Esophagus squamous epithelium (tissue), 4 donors: ENCODE measurements at regions not wholly inside any gene's neighbourhood (a gene's known extent, or its start where the extent isn't known, plus 50 kb on each side); places are given as distances from the start of the nearest gene placed in this dataset.

Experiments
- POLR2A ChIP-seq, 4 donors: fragments of 450-650 bp; IDR thresholded peaks; one replicate each; pipeline ENCODE4 v1.6.1; 2017; ENCODE audit warnings: antibody characterized with exemption in 4 of 4, mild to moderate bottlenecking in 4 of 4, moderate library complexity in 3 of 4
- TF ChIP-seq, protein P1 (sequence below), 6 experiments: fragments of 450-650 bp in 4 of 6; fragments of 200-600 bp in 2 of 6; sonication (generic) in 2 of 6; IDR thresholded peaks; one replicate each; pipeline ENCODE4 v1.5.1; 2016 to 2019; ENCODE audit warnings: antibody characterized with exemption in 6 of 6, mild to moderate bottlenecking in 4 of 6, moderate library complexity in 4 of 6

DNA sequence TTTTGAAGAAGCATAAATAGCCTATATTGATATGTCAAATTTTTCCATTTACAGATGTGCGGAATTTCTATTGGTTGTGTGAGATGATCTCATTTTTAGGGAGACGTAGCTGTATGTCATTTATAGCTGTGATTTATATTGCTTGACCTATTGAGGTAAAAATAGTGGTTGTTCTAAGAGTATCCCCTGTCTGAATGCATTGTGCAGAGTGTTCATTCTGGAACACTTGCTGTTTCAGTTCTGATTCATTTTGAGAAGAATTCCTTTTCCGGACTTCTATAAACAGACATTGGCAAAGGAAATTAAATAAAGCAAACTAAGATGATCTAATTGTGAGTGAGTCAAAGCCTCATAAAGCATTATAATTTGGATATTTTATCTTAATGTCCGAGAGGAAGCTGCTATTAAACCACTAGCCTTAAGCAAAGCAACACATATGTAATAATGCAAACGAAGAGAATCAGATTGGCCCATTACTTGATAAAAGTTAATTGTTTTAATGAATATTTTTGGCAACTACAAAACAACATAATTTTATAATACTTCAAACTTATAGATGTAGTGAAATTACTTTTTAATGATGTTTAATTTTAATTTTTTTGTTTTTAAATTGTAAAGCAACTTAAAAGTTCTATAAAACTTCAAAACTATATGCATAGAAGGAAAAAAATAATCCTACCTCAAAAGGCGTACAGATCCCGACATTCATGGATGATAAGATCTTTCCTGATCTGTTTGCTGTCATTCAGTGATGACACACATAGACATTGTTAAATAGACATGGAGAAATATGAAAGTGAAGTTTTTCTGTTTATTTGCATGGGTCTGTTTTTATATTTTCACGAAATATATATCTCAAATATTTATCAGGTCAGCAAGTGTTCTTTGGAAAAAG is 942.6 kb upstream of the SLC10A2 start:
- TF ChIP-seq, protein P1, sequence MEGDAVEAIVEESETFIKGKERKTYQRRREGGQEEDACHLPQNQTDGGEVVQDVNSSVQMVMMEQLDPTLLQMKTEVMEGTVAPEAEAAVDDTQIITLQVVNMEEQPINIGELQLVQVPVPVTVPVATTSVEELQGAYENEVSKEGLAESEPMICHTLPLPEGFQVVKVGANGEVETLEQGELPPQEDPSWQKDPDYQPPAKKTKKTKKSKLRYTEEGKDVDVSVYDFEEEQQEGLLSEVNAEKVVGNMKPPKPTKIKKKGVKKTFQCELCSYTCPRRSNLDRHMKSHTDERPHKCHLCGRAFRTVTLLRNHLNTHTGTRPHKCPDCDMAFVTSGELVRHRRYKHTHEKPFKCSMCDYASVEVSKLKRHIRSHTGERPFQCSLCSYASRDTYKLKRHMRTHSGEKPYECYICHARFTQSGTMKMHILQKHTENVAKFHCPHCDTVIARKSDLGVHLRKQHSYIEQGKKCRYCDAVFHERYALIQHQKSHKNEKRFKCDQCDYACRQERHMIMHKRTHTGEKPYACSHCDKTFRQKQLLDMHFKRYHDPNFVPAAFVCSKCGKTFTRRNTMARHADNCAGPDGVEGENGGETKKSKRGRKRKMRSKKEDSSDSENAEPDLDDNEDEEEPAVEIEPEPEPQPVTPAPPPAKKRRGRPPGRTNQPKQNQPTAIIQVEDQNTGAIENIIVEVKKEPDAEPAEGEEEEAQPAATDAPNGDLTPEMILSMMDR (IDR thresholded peaks at IDR 0.05): no peak
- TF ChIP-seq POLR2A (IDR thresholded peaks at IDR 0.05): no peak
